A549 (cell line): ENCODE measurements at regions not wholly inside any gene's neighbourhood (a gene's known extent, or its start where the extent isn't known, plus 50 kb on each side); places are given as distances from the start of the nearest gene placed in this dataset.
A peak's percentile ranks its signal among the peaks of the same experiment; 100 is the strongest.

ENCODE experiments used
- ATAC-seq, 2 experiments: fragments of 200-7000 bp in 1 of 2; fragments of >200 bp in 1 of 2; cut with Nextera tagmentation in 1 of 2; cut with Tn5 transposase in 1 of 2; 3 replicates each; pipeline versions ENCODE4 v1.8.0 to v1.9.1; 2018 to 2020; ENCODE audit warnings: mild to moderate bottlenecking in 1 of 2, moderate library complexity in 1 of 2
- CTCF ChIA-PET: fragments of 300-600 bp; sonication (Branson Sonifier 250); formaldehyde crosslinking; extraction: SDS; loops from one replicate; lab custom pipeline; 2021; ENCODE audit warnings: antibody characterized with exemption, inconsistent platforms; lab: Yijun Ruan, JAX
- POLR2A ChIA-PET: fragments of 350-600 bp; formaldehyde crosslinking; extraction: SDS; loops from one replicate; lab custom pipeline; 2021; ENCODE audit warnings: antibody characterized with exemption, inconsistent platforms; lab: Yijun Ruan, JAX
- DNase-seq, 2 experiments: peaks; one replicate each; pipeline versions ENCODE4 v3.0.0 to v3.0.0-alpha.2; 2011 to 2016; ENCODE audit warnings: low read depth in 1 of 2, low spot score in 1 of 2
- FAIRE-seq: peaks from 2 replicates; lab custom pipeline; 2011; peaks lifted over from hg19 to GRCh38; lab: Jason Lieb, UNC
- H3K27ac ChIP-seq, 2 experiments: fragments of >200 bp; sonication (Bioruptor Twin); formaldehyde crosslinking; 3 replicates each; pipeline ENCODE4 v1.5.1; 2016 to 2017
- H3K4me1 ChIP-seq: fragments of >200 bp; sonication (Bioruptor Twin); formaldehyde crosslinking; 3 replicates; pipeline ENCODE4 v1.6.1; 2016
- H3K4me2 ChIP-seq: fragments of >200 bp; sonication (Bioruptor Twin); formaldehyde crosslinking; 3 replicates; pipeline ENCODE4 v1.6.1; 2016
- H3K4me3 ChIP-seq: fragments of >200 bp; sonication (Bioruptor Twin); formaldehyde crosslinking; 3 replicates; pipeline ENCODE4 v1.5.1; 2016
- H3K9me3 ChIP-seq: fragments of >200 bp; sonication (Bioruptor Twin); formaldehyde crosslinking; 3 replicates; pipeline ENCODE4 v1.6.1; 2016
- BHLHE40 ChIP-seq: IDR thresholded peaks from 2 replicates; pipeline ENCODE4 v1.6.1; 2012; ENCODE audit warnings: low read depth, low read length, inconsistent platforms
- CBX8 ChIP-seq: fragments of 200-600 bp; sonication (generic); IDR thresholded peaks from 2 replicates; pipeline ENCODE4 v1.6.1; 2016
- CEBPB ChIP-seq, 2 experiments: fragments of >200 bp in 1 of 2; sonication (Bioruptor Twin) in 1 of 2; formaldehyde crosslinking in 1 of 2; IDR thresholded peaks; 2 replicates each; pipeline ENCODE4 v1.6.1; 2012 to 2016
- EP300 ChIP-seq, 2 experiments: fragments of >200 bp; sonication (Bioruptor Twin); formaldehyde crosslinking; IDR thresholded peaks; 2 replicates in 1 of 2; 3 replicates in 1 of 2; pipeline ENCODE4 v1.6.1; 2016 to 2017
- FOSL2 ChIP-seq, 2 experiments: fragments of 450-650 bp in 1 of 2; fragments of >200 bp in 1 of 2; sonication (Bioruptor Twin) in 1 of 2; formaldehyde crosslinking; IDR thresholded peaks; 2 replicates each; pipeline versions ENCODE4 v1.5.0 to v1.6.1; 2016 to 2020; ENCODE audit warnings: mild to moderate bottlenecking in 1 of 2, moderate library complexity in 1 of 2
- GATA3 ChIP-seq: IDR thresholded peaks from 2 replicates; pipeline ENCODE4 v1.6.1; 2012; ENCODE audit warnings: borderline replicate concordance
- HOXA7 ChIP-seq: fragments of 250-450 bp; sonication (Bioruptor Pico); IDR thresholded peaks from 2 replicates; pipeline ENCODE4 v1.5.0; 2020; ENCODE audit warnings: mild to moderate bottlenecking, moderate library complexity
- MAFK ChIP-seq: fragments of 450-650 bp; IDR thresholded peaks from 2 replicates; pipeline ENCODE4 v1.6.1; 2014; ENCODE audit not compliant: partially characterized antibody
- MAZ ChIP-seq: fragments of 150-350 bp; IDR thresholded peaks from 2 replicates; pipeline ENCODE4 v1.6.1; 2014; ENCODE audit warnings: antibody characterized with exemption, low read depth, low read length, borderline replicate concordance
- MYC ChIP-seq: IDR thresholded peaks from 2 replicates; pipeline ENCODE4 v1.6.1; 2012; ENCODE audit warnings: mild to moderate bottlenecking, inconsistent platforms, low read length, improper control_type of control experiment, borderline replicate concordance
- NFE2L2 ChIP-seq: fragments of 150-350 bp; conservative IDR thresholded peaks from 2 replicates; pipeline ENCODE4 v1.6.1; 2014; ENCODE audit warnings: low read length
- RARB ChIP-seq: fragments of 250-450 bp; sonication (Bioruptor Pico); IDR thresholded peaks from 2 replicates; pipeline ENCODE4 v1.8.0; 2021; ENCODE audit warnings: mild to moderate bottlenecking, moderate library complexity
- TFCP2L1 ChIP-seq: fragments of 250-450 bp; sonication (Bioruptor Pico); IDR thresholded peaks from 2 replicates; pipeline ENCODE4 v1.5.0; 2021; ENCODE audit warnings: mild to moderate bottlenecking
- TP53 ChIP-seq: fragments of 250-450 bp; sonication (Bioruptor Pico); IDR thresholded peaks from 2 replicates; pipeline ENCODE4 v1.5.0; 2021; ENCODE audit warnings: mild to moderate bottlenecking, moderate library complexity
- ZNF302 ChIP-seq: fragments of 250-450 bp; sonication (Bioruptor Pico); IDR thresholded peaks from 2 replicates; pipeline ENCODE4 v1.9.0; 2021; ENCODE audit warnings: inconsistent platforms, mild to moderate bottlenecking, moderate library complexity
- WGBS: methylation state at CpG from one replicate; pipeline ENCODE4 v1.1.6; 2017; ENCODE audit errors: missing lambda C conversion rate; 5-methylcytosine and 5-hydroxymethylcytosine counted together
- TF ChIP-seq, protein P1 (sequence below): fragments of 250-450 bp; sonication (Bioruptor Pico); IDR thresholded peaks from 2 replicates; pipeline ENCODE4 v1.5.0; 2020; ENCODE audit warnings: low read depth, mild to moderate bottlenecking, moderate library complexity
- TF ChIP-seq, protein P2 (sequence below): fragments of 200-600 bp; sonication (generic); IDR thresholded peaks from 2 replicates; pipeline ENCODE4 v1.6.1; 2016; ENCODE audit warnings: antibody characterized with exemption, mild to moderate bottlenecking, moderate library complexity
- TF ChIP-seq, protein P3 (sequence below): fragments of 150-350 bp; IDR thresholded peaks from 2 replicates; pipeline ENCODE4 v1.6.1; 2014; ENCODE audit warnings: low read depth, mild to moderate bottlenecking, low read length
- TF ChIP-seq, protein P4 (sequence below): IDR thresholded peaks from 2 replicates; pipeline ENCODE4 v1.6.1; 2012
- TF ChIP-seq, protein P5 (sequence below): fragments of >200 bp; sonication (Bioruptor Twin); formaldehyde crosslinking; IDR thresholded peaks from 2 replicates; pipeline ENCODE4 v1.6.1; 2016
- TF ChIP-seq, protein P6 (sequence below): IDR thresholded peaks from 2 replicates; pipeline ENCODE4 v1.6.1; 2012

DNA sequence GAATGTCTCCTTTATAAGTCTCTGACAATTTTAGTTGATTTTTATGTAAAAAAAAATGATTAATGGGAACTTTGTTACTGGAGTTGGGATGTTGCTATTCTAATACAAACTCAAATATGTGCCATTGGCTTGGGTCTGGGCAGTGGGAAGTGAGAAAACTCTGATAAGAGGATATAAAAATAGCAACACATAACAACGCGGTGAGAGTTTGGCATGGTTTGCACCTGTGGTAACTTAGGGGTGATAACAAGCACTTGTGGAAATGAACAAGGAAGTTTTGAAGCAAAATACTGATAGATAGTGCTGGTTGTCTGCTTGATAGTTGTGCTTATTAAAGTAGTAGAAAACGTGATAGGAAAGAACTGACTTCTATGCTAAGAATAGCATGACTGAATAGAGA, 743.3 kb upstream of the AGA start:
- FAIRE-seq, result no peak
- no peaks in the 10 kb centered on the region for H3K4me1 ChIP-seq
- ATAC-seq, result no peak
- H3K9me3 ChIP-seq, result no peaks in the 10 kb centered on the region
- no peak for TF ChIP-seq GATA3
- TF ChIP-seq MYC, result no peak
- no peak for TF ChIP-seq ZNF302
- TF ChIP-seq MAZ, result no peak
- TF ChIP-seq, protein P1, sequence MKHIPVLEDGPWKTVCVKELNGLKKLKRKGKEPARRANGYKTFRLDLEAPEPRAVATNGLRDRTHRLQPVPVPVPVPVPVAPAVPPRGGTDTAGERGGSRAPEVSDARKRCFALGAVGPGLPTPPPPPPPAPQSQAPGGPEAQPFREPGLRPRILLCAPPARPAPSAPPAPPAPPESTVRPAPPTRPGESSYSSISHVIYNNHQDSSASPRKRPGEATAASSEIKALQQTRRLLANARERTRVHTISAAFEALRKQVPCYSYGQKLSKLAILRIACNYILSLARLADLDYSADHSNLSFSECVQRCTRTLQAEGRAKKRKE (CRISPR knock-in tag), result no peak
- TF ChIP-seq TFCP2L1 (CRISPR knock-in tag), result no peak
- no peak for TF ChIP-seq BHLHE40
- TF ChIP-seq RARB (CRISPR knock-in tag), result no peak
- TF ChIP-seq, protein P2, sequence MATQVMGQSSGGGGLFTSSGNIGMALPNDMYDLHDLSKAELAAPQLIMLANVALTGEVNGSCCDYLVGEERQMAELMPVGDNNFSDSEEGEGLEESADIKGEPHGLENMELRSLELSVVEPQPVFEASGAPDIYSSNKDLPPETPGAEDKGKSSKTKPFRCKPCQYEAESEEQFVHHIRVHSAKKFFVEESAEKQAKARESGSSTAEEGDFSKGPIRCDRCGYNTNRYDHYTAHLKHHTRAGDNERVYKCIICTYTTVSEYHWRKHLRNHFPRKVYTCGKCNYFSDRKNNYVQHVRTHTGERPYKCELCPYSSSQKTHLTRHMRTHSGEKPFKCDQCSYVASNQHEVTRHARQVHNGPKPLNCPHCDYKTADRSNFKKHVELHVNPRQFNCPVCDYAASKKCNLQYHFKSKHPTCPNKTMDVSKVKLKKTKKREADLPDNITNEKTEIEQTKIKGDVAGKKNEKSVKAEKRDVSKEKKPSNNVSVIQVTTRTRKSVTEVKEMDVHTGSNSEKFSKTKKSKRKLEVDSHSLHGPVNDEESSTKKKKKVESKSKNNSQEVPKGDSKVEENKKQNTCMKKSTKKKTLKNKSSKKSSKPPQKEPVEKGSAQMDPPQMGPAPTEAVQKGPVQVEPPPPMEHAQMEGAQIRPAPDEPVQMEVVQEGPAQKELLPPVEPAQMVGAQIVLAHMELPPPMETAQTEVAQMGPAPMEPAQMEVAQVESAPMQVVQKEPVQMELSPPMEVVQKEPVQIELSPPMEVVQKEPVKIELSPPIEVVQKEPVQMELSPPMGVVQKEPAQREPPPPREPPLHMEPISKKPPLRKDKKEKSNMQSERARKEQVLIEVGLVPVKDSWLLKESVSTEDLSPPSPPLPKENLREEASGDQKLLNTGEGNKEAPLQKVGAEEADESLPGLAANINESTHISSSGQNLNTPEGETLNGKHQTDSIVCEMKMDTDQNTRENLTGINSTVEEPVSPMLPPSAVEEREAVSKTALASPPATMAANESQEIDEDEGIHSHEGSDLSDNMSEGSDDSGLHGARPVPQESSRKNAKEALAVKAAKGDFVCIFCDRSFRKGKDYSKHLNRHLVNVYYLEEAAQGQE, result no peak
- POLR2A ChIA-PET, result no interaction called here
- WGBS, result 21% methylated on average over 3 of the region's 3 CpGs
- CTCF ChIA-PET, result no interaction called here
- H3K27ac ChIP-seq, result no peak overlapping the region
- no peak overlapping the region for H3K4me3 ChIP-seq
- no peak overlapping the region for H3K4me2 ChIP-seq
- no peak for DNase-seq

DNA sequence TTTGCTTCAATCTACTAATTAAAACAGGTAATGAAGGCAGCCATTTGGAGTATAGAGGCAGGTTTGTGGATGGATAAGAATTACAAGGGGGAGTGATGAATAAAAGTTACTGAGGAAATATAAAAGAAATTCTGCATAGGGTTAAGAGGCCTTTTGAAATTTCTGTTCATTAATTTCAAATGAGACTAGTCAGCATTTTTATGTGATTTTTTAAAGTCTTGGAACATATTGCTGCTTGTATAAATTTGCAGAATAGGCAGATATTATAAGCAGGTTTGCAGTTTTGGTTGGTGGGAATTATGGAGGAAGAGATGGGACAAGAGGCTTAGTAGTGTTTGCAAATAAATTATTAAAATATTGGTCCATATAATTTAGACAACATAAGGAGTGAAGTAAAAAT, 750.4 kb upstream of the AGA start:
- H3K4me1 ChIP-seq, result no peaks in the 10 kb centered on the region
- FAIRE-seq (no peak), DNase-seq (no peak), ATAC-seq (no peak)
- POLR2A ChIA-PET, result no interaction called here
- no peaks in the 10 kb centered on the region for H3K9me3 ChIP-seq
- no peak overlapping the region for H3K27ac ChIP-seq
- no peak overlapping the region for H3K4me2 ChIP-seq
- TF ChIP-seq MAFK (peak; percentile 79), FOSL2 (IDR thresholded peaks at IDR 0.05) (no peak), FOSL2 (CRISPR knock-in tag; IDR thresholded peaks at IDR 0.05) (no peak)
- H3K4me3 ChIP-seq, result no peak overlapping the region
- CTCF ChIA-PET, result no interaction called here

DNA sequence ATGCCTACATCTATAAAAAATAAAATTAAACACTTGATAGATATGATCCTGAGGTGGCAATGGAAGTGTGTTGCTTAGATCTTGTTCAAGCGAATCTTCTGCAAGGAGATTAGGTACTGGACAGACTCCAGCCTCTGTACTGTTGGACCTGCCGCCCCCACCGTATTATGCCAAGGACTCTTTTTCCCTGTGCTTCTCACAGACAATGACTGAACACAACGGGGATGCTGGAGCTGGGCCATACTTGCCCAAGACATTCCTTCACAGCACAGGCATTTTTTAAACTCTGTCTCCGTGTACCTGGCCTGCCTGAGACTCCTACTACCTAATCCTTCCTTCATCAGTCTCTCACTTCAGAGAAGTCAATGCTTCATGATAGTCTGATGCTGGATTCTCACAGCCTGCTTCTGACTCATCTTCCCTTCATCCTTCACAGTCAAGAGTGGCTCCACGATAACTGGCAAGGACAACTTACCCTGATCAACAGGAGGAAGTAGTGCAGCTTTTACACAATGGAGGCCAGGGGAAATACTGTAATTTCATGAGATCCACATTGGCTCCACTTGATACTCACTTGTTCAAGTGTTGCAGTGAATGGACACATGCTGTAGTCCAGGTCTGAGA, 754.6 kb upstream of the AGA start:
- WGBS, result 29% methylated on average over 6 of the region's 6 CpGs
- DNase-seq, result no peak
- ChIA-PET CTCF (no interaction called here), POLR2A (no interaction called here)
- ATAC-seq, result no peak
- H3K4me1 ChIP-seq, result no peaks in the 10 kb centered on the region
- no peak overlapping the region for H3K4me3 ChIP-seq
- FAIRE-seq, result no peak
- H3K27ac ChIP-seq, result no peak overlapping the region
- no peak overlapping the region for H3K4me2 ChIP-seq
- H3K9me3 ChIP-seq, result no peaks in the 10 kb centered on the region
- no peak for TF ChIP-seq MAFK
- TF ChIP-seq TP53 (CRISPR knock-in tag), result no peak
- TF ChIP-seq, protein P3, sequence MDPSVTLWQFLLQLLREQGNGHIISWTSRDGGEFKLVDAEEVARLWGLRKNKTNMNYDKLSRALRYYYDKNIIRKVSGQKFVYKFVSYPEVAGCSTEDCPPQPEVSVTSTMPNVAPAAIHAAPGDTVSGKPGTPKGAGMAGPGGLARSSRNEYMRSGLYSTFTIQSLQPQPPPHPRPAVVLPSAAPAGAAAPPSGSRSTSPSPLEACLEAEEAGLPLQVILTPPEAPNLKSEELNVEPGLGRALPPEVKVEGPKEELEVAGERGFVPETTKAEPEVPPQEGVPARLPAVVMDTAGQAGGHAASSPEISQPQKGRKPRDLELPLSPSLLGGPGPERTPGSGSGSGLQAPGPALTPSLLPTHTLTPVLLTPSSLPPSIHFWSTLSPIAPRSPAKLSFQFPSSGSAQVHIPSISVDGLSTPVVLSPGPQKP, result no peak
- TF ChIP-seq NFE2L2, result no peak
- TF ChIP-seq, protein P4, sequence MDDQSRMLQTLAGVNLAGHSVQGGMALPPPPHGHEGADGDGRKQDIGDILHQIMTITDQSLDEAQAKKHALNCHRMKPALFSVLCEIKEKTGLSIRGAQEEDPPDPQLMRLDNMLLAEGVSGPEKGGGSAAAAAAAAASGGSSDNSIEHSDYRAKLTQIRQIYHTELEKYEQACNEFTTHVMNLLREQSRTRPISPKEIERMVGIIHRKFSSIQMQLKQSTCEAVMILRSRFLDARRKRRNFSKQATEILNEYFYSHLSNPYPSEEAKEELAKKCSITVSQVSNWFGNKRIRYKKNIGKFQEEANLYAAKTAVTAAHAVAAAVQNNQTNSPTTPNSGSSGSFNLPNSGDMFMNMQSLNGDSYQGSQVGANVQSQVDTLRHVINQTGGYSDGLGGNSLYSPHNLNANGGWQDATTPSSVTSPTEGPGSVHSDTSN, result no peak
- TF ChIP-seq EP300 (IDR thresholded peaks at IDR 0.05), result no peak
- TF ChIP-seq CBX8, result no peak
- TF ChIP-seq, protein P5, sequence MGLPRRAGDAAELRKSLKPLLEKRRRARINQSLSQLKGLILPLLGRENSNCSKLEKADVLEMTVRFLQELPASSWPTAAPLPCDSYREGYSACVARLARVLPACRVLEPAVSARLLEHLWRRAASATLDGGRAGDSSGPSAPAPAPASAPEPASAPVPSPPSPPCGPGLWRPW, result no peak
- TF ChIP-seq HOXA7 (CRISPR knock-in tag), result no peak
- no peak for TF ChIP-seq MYC
- TF ChIP-seq, protein P6, sequence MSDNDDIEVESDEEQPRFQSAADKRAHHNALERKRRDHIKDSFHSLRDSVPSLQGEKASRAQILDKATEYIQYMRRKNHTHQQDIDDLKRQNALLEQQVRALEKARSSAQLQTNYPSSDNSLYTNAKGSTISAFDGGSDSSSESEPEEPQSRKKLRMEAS, result no peak
- no peak for TF ChIP-seq CEBPB (IDR thresholded peaks at IDR 0.05)
